B cell (primary cell): ENCODE measurements at regions not wholly inside any gene's neighbourhood (a gene's known extent, or its start where the extent isn't known, plus 50 kb on each side); places are given as distances from the start of the nearest gene placed in this dataset.

Source experiments
- ATAC-seq: fragments of 200-7000 bp; cut with Tn5 transposase; one replicate; pipeline ENCODE4 v1.10.0; 2021; ENCODE audit warnings: low read depth, mild to moderate bottlenecking, moderate number of reproducible peaks, moderate library complexity
- CTCF ChIA-PET: fragments of 350-600 bp; sonication (Branson Sonifier 250); formaldehyde crosslinking; loops from one replicate; lab custom pipeline; 2021; ENCODE audit warnings: antibody characterized with exemption, inconsistent platforms; lab: Charles Lee
- POLR2A ChIA-PET: fragments of 350-600 bp; sonication (Branson Sonifier 250); formaldehyde crosslinking; loops from one replicate; lab custom pipeline; 2021; ENCODE audit warnings: antibody characterized with exemption; lab: Charles Lee
- DNase-seq: peaks from one replicate; pipeline ENCODE4 v3.0.0; 2013
- H2AFZ ChIP-seq: 2 replicates; pipeline ENCODE4 v1.6.1; 2012; ENCODE audit warnings: mild to moderate bottlenecking, low read depth, low read length; ENCODE audit not compliant: insufficient read depth, poor library complexity, severe bottlenecking
- H3K27ac ChIP-seq, 2 donors: 1 replicate in 1 of 2; 2 replicates in 1 of 2; pipeline ENCODE4 v1.5.1; 2012 to 2013; ENCODE audit warnings: low read length in 2 of 2, mild to moderate bottlenecking in 2 of 2, moderate library complexity in 1 of 2
- H3K27me3 ChIP-seq, 4 experiments: fragments of 200-600 bp in 1 of 4; sonication (generic) in 1 of 4; replicated peaks in 1 of 4; 1 replicate in 2 of 4; 2 replicates in 2 of 4; pipeline versions ENCODE4 v1.6.1 to v1.7.0; 2013 to 2016; ENCODE audit warnings: low read length in 3 of 4, mild to moderate bottlenecking in 2 of 4, mixed read lengths in 1 of 4, moderate library complexity in 1 of 4; ENCODE audit not compliant: insufficient read depth in 4 of 4, control insufficient read depth in 3 of 4; ENCODE audit errors: control extremely low read depth in 1 of 4
- H3K36me3 ChIP-seq, 2 experiments: replicated peaks in 1 of 2; 1 replicate in 1 of 2; 2 replicates in 1 of 2; pipeline versions ENCODE4 v1.6.1 to v1.7.1; 2013; ENCODE audit warnings: low read length in 1 of 2; ENCODE audit not compliant: insufficient read depth in 2 of 2, control insufficient read depth in 1 of 2; ENCODE audit errors: control extremely low read depth in 1 of 2, extremely low read depth in 1 of 2
- H3K4me1 ChIP-seq, 2 donors: fragments of 200-600 bp in 1 of 2; sonication (generic) in 1 of 2; 1 replicate in 1 of 2; 2 replicates in 1 of 2; pipeline versions ENCODE4 v1.5.1 to v1.6.1; 2013 to 2017; ENCODE audit warnings: low read length in 2 of 2; ENCODE audit not compliant: control insufficient read depth in 2 of 2, insufficient read depth in 2 of 2
- H3K4me2 ChIP-seq: replicated peaks from 2 replicates; pipeline ENCODE3; 2012; ENCODE audit warnings: mild to moderate bottlenecking, low read depth, low read length; ENCODE audit not compliant: poor library complexity, severe bottlenecking
- H3K4me3 ChIP-seq, 5 experiments: fragments of 200-600 bp in 1 of 5; sonication (generic) in 1 of 5; 1 replicate in 3 of 5; 2 replicates in 2 of 5; pipeline versions ENCODE4 v1.5.1 to v1.7.0; 2011 to 2016; ENCODE audit warnings: low read length in 4 of 5, mild to moderate bottlenecking in 4 of 5, low read depth in 2 of 5, control low read depth in 1 of 5, moderate library complexity in 1 of 5; ENCODE audit not compliant: insufficient read depth in 1 of 5; ENCODE audit errors: control extremely low read depth in 1 of 5, extremely low read depth in 1 of 5
- H3K79me2 ChIP-seq: fragments of 200-600 bp; sonication (generic); one replicate; pipeline ENCODE4 v1.6.0; 2016; ENCODE audit warnings: low read length; ENCODE audit not compliant: control insufficient read depth, insufficient read depth
- H3K9ac ChIP-seq: fragments of 200-600 bp; sonication (generic); 2 replicates; pipeline ENCODE4 v1.6.1; 2017; ENCODE audit warnings: mild to moderate bottlenecking, low read length, moderate library complexity
- H3K9me3 ChIP-seq, 3 donors: one replicate each; pipeline versions ENCODE4 v1.6.1 to v1.7.1; 2013; ENCODE audit warnings: low read length in 2 of 3; ENCODE audit not compliant: control insufficient read depth in 2 of 3, insufficient read depth in 1 of 3; ENCODE audit errors: control extremely low read depth in 1 of 3
- H4K20me1 ChIP-seq: 2 replicates; pipeline ENCODE4 v1.6.0; 2012; ENCODE audit warnings: mild to moderate bottlenecking, low read length; ENCODE audit not compliant: insufficient read depth, control insufficient read depth, poor library complexity, severe bottlenecking
- H3K27ac Mint-ChIP-seq: one replicate; pipeline ENCODE4 v1.8.0; 2021; ENCODE audit warnings: mixed read lengths
- H3K27me3 Mint-ChIP-seq: one replicate; pipeline ENCODE4 v1.8.0; 2021; ENCODE audit warnings: mixed read lengths
- H3K4me1 Mint-ChIP-seq: one replicate; pipeline ENCODE4 v1.8.0; 2021; ENCODE audit warnings: mixed read lengths
- H3K4me3 Mint-ChIP-seq: one replicate; pipeline ENCODE4 v1.8.0; 2021; ENCODE audit warnings: mixed read lengths
- H3K9me3 Mint-ChIP-seq: one replicate; pipeline ENCODE4 v1.8.0; 2022; ENCODE audit warnings: mixed read lengths; ENCODE audit not compliant: insufficient read depth
- CTCF ChIP-seq: fragments of 200-600 bp; IDR thresholded peaks from one replicate; pipeline ENCODE4 v1.8.0; 2022; ENCODE audit warnings: antibody characterized with exemption, mild to moderate bottlenecking
- EZH2 ChIP-seq: IDR thresholded peaks from 2 replicates; pipeline ENCODE4 v1.6.1; 2012; ENCODE audit warnings: borderline replicate concordance, low read depth, mild to moderate bottlenecking, moderate library complexity, low read length; ENCODE audit not compliant: insufficient read depth, poor library complexity, severe bottlenecking
- intact Hi-C: fragments of 100-400 bp; cut with micrococcal nuclease; formaldehyde crosslinking; loops from one replicate; pipeline ENCODE4 v1.10.0; 2022

GRCh38 chr1:195576641-195577040 lies 1031.6 kb downstream of the KCNT2 start:
- Histone ChIP-seq H4K20me1 (no peaks in the 10 kb centered on the region), H3K4me3 (no peak overlapping the region), H3K27me3 (no peaks in the 10 kb centered on the region), H3K27ac (no peak overlapping the region), H3K4me1 (no peaks in the 10 kb centered on the region), H3K4me2 (no peak overlapping the region), H3K79me2 (no peaks in the 10 kb centered on the region), H3K36me3 (no peaks in the 10 kb centered on the region), H2AFZ (no peak overlapping the region), H3K9ac (no peak overlapping the region), H3K9me3 (no peaks in the 10 kb centered on the region)
- no peak overlapping the region for H3K27ac Mint-ChIP-seq
- peaks cover 4% of the 10 kb centered on the region for H3K9me3 Mint-ChIP-seq
- ChIA-PET CTCF (no interaction called here), POLR2A (no interaction called here)
- no peaks in the 10 kb centered on the region for H3K27me3 Mint-ChIP-seq
- no peak for DNase-seq
- intact Hi-C loops, result no loop called here
- ATAC-seq, result no peak
- H3K4me3 Mint-ChIP-seq, result no peak overlapping the region
- TF ChIP-seq CTCF (no peak), EZH2 (no peak)
- H3K4me1 Mint-ChIP-seq, result no peaks in the 10 kb centered on the region

DNA sequence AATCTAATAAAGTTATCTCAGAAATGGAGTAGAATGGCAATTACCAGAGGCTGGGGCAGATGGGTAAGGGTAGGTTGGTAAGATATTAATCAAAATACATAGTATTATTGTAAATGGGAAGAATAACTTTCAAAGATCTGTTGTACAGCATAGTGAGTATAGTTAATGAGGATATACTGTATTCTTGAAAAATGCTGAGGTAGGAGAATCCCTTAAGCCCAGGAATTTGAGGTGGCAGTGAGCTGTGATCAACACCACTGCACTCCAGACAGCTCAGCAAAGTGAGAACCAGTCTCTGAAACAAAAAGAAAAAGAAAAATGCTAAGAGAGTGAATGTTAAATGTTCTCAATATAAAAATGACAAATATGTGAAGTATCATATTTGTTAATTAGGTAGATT lies 1033.7 kb downstream of the KCNT2 start:
- TF ChIP-seq CTCF (no peak), EZH2 (no peak)
- Histone ChIP-seq H3K79me2 (no peaks in the 10 kb centered on the region), H4K20me1 (no peaks in the 10 kb centered on the region), H3K27me3 (no peaks in the 10 kb centered on the region), H3K9ac (no peak overlapping the region), H3K4me1 (no peaks in the 10 kb centered on the region), H3K4me3 (no peak overlapping the region), H3K9me3 (no peaks in the 10 kb centered on the region), H3K36me3 (no peaks in the 10 kb centered on the region), H3K4me2 (no peak overlapping the region), H3K27ac (no peak overlapping the region), H2AFZ (no peak overlapping the region)
- H3K27ac Mint-ChIP-seq, result no peak overlapping the region
- H3K9me3 Mint-ChIP-seq, result peaks cover 3% of the 10 kb centered on the region
- DNase-seq (no peak), ATAC-seq (no peak)
- H3K4me3 Mint-ChIP-seq, result no peak overlapping the region
- H3K4me1 Mint-ChIP-seq, result no peaks in the 10 kb centered on the region
- intact Hi-C loops, result no loop called here
- H3K27me3 Mint-ChIP-seq, result no peaks in the 10 kb centered on the region
- POLR2A ChIA-PET, result no interaction called here
- CTCF ChIA-PET, result no interaction called here
